HG02885 (cell line): ENCODE measurements at regions not wholly inside any gene's neighbourhood (a gene's known extent, or its start where the extent isn't known, plus 50 kb on each side); places are given as distances from the start of the nearest gene placed in this dataset.

Source experiments
- ATAC-seq: cut with Tn5 transposase; IDR thresholded peaks from one replicate; pipeline ENCODE4 v1.9.1; 2021; ENCODE audit warnings: mild to moderate bottlenecking; ENCODE audit not compliant: unreplicated experiment, poor library complexity

DNA sequence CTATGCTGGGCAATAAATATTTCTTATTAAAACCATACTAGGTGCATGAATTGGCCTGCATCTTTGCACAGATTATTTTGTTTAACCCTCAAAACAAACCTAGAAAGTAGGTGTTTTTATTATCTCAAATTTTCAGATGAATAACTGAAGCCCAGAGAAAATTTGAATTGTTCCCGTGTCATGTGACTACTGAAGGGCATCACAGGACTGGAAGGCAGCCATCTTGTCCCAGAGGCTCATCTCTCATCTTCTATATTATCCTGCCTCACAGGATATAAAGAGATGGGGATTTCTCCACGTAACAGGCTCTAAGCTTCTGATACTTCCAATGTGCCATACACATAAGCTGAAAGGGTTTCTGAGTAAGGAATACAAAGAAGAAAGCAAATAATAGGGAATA, 84.0 kb upstream of the ODAD2 start:
- ATAC-seq: no peak

DNA sequence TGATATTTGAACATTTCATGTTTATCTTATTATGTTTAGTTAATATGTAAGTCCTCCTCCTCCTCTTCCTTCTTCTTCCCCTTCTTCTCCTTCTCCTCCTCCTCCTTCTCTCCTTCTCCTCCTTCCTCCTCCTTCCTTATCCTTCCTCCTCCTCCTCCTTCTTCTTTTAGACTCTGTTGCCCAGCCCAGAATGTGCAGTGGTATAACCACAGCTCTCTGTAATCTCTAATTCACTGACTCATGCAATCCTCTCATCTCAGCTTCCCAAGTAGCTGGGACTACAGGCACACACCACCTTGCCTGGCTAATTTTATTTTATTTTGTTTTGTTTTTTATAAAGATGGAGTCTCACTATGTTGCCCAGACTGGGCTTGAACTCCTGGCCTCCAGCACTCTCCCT, 83.4 kb upstream of the ODAD2 start:
- no peak for ATAC-seq

DNA sequence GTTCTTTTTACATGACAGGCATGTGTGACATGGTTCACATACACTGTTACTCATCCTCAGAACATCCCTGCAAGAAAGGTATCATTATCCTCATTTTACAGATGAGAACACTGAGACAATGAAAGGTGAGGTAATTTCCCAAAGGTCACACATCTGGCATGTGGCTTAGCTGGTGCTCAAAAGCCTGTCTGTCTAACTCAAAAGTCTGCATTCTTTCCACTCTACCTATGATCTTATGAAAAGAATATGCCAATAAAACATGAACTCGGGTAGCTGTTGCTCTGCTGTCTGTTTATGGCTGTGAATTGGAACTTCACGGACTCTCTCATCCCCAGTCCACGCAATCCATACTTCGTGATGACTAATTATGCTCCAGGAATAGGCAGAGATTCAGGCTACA, 79.0 kb upstream of the ODAD2 start:
- no peak for ATAC-seq

DNA sequence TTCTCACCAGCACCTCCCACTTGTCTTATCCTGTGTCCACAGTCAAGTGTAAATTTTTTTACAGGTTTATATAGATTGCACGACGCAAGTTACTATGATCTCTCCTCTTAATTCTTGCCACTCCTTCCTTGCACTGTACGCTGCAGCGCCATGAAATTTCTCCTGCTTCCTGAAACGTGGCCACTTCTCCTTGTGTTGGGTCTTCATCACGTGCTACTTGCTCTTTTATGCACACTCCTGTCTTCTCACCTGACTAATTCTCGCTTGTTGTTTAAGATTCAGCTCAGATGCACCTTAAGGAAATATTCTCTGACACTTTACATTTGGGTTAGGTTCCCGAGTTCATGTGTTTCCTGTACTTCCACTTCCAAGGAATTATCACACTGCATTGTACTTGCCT, 76.5 kb upstream of the ODAD2 start:
- ATAC-seq: no peak

- ATAC-seq: no peak
Measured at GRCh38 chr10:28072573-28072972, 73.7 kb upstream of the ODAD2 start.

- ATAC-seq: no peak
Measured at GRCh38 chr10:28060031-28060607, 61.2 kb upstream of the ODAD2 start.

- ATAC-seq: no peak
Measured at GRCh38 chr10:28058746-28059145, 59.9 kb upstream of the ODAD2 start.

DNA sequence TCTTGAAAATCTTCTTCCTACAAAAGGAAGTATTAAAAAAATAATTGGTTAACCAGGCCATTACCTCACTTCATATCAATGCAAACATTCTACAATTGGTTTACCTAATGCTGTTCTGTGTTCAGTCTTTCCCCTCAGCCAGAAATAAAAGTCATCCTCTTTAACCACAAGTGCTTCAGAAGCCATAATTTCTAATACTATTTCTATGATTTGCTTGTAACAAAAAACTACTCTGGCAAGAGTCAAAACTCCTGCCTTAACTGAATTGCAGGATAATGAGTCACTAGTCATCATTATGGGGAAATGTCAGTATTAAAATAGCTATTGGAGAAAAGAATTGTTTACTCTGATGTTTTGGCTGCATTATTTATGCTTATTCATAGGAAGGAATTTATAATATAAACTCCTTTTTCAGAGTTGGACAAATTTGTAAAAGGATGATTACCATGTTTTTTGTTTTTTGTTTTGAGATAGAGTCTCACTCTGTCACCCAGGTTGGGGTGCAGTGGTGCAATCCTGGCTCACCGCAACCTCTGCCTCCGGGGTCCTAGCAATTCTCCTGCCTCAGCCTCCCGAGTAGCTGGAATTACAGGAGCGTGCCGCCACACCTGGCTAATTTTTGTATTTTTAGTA, 55.5 kb upstream of the ODAD2 start:
- no peak for ATAC-seq

DNA sequence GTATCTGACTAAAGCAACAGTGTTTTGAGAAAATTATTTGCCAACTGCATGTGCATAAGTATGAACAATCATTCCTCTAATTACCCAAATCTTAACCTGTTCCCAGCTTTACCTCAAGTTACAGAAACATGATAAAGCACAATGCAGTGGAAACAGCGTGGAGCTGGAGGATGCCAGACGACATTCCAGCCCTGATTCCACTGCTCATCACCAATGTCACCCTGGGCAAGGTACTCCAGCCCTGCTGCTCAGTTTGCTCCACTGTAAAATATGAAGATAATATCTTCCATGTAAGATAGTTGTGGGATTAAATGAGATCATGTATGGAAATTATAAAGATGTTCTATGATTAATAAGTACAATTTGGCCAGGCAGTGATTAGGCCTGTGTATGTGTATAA, 50.4 kb upstream of the ODAD2 start:
- ATAC-seq: no peak
